ENCODE measurements at regions not wholly inside any gene's neighbourhood (a gene's known extent, or its start where the extent isn't known, plus 50 kb on each side); places are given as distances from the start of the nearest gene placed in this dataset.

DNA sequence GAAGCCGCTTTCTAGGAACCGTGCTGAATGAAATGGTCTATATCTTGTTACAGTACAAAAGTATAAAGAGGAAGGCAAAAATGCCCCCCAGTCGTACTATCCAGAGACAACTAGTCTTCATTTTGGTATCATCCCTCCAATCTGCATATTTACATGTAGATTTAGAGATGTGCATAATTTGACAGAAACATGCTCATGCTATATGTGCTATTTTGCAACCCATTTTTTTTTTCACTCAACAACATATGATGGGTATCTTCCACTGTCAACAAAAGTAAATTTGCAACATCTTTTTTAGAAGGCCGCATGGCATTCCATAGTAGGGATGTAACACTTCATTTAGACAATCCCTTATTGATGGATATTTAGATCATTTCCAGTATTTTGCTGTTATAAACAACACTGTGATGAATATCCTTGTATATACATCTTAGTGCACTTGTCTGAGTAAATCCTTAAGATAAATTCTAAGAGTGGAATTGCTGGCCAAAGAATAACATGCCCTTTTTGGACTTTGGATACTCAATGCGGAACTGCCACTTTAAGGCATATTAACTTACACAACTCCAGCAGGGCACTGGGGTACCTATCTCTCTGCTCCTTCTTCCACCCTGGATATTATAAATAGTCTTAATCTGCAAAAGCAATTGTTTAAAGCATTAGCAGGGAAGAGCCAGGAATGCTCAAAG lies 71.1 kb upstream of the SH3PXD2B start:
- WGBS, 2 experiments (ENCODE audit: insufficient coverage in 1 of 2, insufficient read length in 1 of 2): 86 to 97% methylated on average over 4 to 5 of the region's 5 CpGs
- no peak overlapping the region for H3K4me3 ChIP-seq (ENCODE audit: low read length)

DNA sequence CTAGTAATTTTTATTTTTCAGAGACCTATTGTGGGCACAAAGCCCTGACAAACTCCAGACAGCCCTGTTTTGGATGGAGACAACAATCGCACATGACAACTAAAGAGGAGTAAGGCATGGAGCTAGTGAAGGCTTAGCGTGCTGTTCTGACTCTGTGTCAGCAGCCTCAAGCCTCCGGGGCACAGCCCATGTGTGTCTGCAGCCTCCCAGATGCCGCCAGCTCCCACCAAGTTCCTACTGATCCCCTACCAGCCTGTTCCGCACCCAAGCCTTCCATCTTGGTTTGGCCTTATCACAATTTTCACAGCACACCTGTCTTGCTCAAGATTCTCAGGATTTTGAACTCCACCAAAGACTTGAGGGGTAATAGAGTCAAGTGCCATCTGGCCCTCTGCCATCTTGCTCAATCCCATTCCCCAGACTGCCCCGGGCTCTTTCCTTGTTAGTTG lies 70.3 kb upstream of the SH3PXD2B start:
- H3K4me3 ChIP-seq (ENCODE audit: low read length): no peak overlapping the region
- no peaks in the 10 kb centered on the region for H3K27me3 ChIP-seq (ENCODE audit: control insufficient read depth, insufficient read depth, low read length, poor library complexity, severe bottlenecking)
- WGBS, 2 experiments (ENCODE audit: insufficient coverage in 1 of 2, insufficient read length in 1 of 2): 93% methylated on average over 5 to 6 of the region's 6 CpGs
- no peak overlapping the region for H3K27ac ChIP-seq (ENCODE audit: low read depth, low read length)
- H3K4me1 ChIP-seq (ENCODE audit: control insufficient read depth, insufficient read depth, low read length): no peaks in the 10 kb centered on the region
- no peaks in the 10 kb centered on the region for H3K4me1 Mint-ChIP-seq
- H3K27ac Mint-ChIP-seq: no peak overlapping the region
- H3K4me3 Mint-ChIP-seq: no peak overlapping the region
- peaks cover 23% of the 10 kb centered on the region for H3K27me3 Mint-ChIP-seq (ENCODE audit: insufficient read depth)
- peaks cover 6% of the 10 kb centered on the region for H3K9me3 ChIP-seq (ENCODE audit: control insufficient read depth, low read length)
- TF ChIP-seq, protein P1, sequence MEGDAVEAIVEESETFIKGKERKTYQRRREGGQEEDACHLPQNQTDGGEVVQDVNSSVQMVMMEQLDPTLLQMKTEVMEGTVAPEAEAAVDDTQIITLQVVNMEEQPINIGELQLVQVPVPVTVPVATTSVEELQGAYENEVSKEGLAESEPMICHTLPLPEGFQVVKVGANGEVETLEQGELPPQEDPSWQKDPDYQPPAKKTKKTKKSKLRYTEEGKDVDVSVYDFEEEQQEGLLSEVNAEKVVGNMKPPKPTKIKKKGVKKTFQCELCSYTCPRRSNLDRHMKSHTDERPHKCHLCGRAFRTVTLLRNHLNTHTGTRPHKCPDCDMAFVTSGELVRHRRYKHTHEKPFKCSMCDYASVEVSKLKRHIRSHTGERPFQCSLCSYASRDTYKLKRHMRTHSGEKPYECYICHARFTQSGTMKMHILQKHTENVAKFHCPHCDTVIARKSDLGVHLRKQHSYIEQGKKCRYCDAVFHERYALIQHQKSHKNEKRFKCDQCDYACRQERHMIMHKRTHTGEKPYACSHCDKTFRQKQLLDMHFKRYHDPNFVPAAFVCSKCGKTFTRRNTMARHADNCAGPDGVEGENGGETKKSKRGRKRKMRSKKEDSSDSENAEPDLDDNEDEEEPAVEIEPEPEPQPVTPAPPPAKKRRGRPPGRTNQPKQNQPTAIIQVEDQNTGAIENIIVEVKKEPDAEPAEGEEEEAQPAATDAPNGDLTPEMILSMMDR (conservative IDR thresholded peaks at IDR 0.05): no peak
- DNase-seq: peak; percentile 19
- no peaks in the 10 kb centered on the region for H3K36me3 ChIP-seq (ENCODE audit: control insufficient read depth, insufficient read depth, low read length)
- no peaks in the 10 kb centered on the region for H3K36me3 Mint-ChIP-seq (ENCODE audit: low read depth)
- no peak overlapping the region for H3K9ac ChIP-seq (ENCODE audit: extremely low read depth, low read length, poor library complexity, severe bottlenecking)
- H3K9me3 Mint-ChIP-seq: peaks cover 19% of the 10 kb centered on the region

More for the DNA sequence above, 71.1 kb upstream of the SH3PXD2B start:
- H3K9ac ChIP-seq (ENCODE audit: extremely low read depth, low read length, poor library complexity, severe bottlenecking): no peak overlapping the region
- H3K9me3 ChIP-seq (ENCODE audit: control insufficient read depth, low read length): peaks cover 6% of the 10 kb centered on the region
- H3K4me1 ChIP-seq (ENCODE audit: control insufficient read depth, insufficient read depth, low read length): no peaks in the 10 kb centered on the region
- H3K27ac ChIP-seq (ENCODE audit: low read depth, low read length): no peak overlapping the region
- TF ChIP-seq, protein P1 (conservative IDR thresholded peaks at IDR 0.05): no peak
- H3K36me3 ChIP-seq (ENCODE audit: control insufficient read depth, insufficient read depth, low read length): no peaks in the 10 kb centered on the region
- no peak overlapping the region for H3K27ac Mint-ChIP-seq
- no peaks in the 10 kb centered on the region for H3K27me3 ChIP-seq (ENCODE audit: control insufficient read depth, insufficient read depth, low read length, poor library complexity, severe bottlenecking)
- DNase-seq: no peak
- H3K9me3 Mint-ChIP-seq: peaks cover 16% of the 10 kb centered on the region
- H3K36me3 Mint-ChIP-seq (ENCODE audit: low read depth): no peaks in the 10 kb centered on the region
- no peak overlapping the region for H3K4me3 Mint-ChIP-seq
- H3K4me1 Mint-ChIP-seq: no peaks in the 10 kb centered on the region
- peaks cover 23% of the 10 kb centered on the region for H3K27me3 Mint-ChIP-seq (ENCODE audit: insufficient read depth)

DNA sequence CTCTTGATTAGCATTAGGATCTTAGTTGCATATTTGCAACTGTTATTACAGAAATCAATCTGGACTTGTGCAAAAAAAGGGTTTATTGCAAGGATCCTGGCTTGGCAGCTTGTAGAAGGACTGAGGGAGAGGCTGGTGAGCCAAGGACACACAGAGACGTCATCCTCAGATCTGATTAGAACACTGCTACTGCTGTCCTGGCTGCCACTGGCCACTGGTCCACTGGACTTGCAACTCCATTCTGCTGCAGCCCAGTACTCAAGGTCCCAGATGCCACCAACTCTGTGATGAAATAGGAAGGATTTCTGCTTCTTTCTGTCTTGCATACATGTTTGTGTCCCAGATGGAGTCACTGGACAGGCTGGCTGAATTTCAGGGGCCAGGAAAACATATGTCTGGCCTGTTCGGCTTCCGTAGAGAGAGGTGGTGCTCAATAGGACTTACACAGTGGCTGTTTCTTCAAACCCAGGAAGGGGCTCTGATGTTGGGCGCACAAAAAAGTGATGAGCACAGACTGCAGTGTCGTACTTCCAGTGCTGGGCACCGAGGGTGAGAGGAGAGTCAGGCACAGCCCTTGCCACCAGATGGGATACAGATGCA lies 68.9 kb upstream of the SH3PXD2B start:
- 86 to 93% methylated on average over 5 to 6 of the region's 6 CpGs for WGBS, 2 experiments (ENCODE audit: insufficient coverage in 1 of 2, insufficient read length in 1 of 2)
- H3K27ac Mint-ChIP-seq: no peak overlapping the region
- peaks cover 10% of the 10 kb centered on the region for H3K9me3 ChIP-seq (ENCODE audit: control insufficient read depth, low read length)
- no peaks in the 10 kb centered on the region for H3K4me1 Mint-ChIP-seq
- TF ChIP-seq, protein P1 (conservative IDR thresholded peaks at IDR 0.05): no peak
- peaks cover 19% of the 10 kb centered on the region for H3K9me3 Mint-ChIP-seq
- no peak overlapping the region for H3K4me3 Mint-ChIP-seq
- no peak overlapping the region for H3K9ac ChIP-seq (ENCODE audit: extremely low read depth, low read length, poor library complexity, severe bottlenecking)
- no peak overlapping the region for H3K27ac ChIP-seq (ENCODE audit: low read depth, low read length)
- H3K36me3 ChIP-seq (ENCODE audit: control insufficient read depth, insufficient read depth, low read length): no peaks in the 10 kb centered on the region
- no peaks in the 10 kb centered on the region for H3K4me1 ChIP-seq (ENCODE audit: control insufficient read depth, insufficient read depth, low read length)
- peaks cover 5% of the 10 kb centered on the region for H3K27me3 ChIP-seq (ENCODE audit: control insufficient read depth, insufficient read depth, low read length, poor library complexity, severe bottlenecking)
- peak; percentile 17 for DNase-seq
- H3K4me3 ChIP-seq (ENCODE audit: low read length): no peak overlapping the region
- no peaks in the 10 kb centered on the region for H3K36me3 Mint-ChIP-seq (ENCODE audit: low read depth)
- peaks cover 33% of the 10 kb centered on the region for H3K27me3 Mint-ChIP-seq (ENCODE audit: insufficient read depth)
